ENCODE measurements at regions not wholly inside any gene's neighbourhood (a gene's known extent, or its start where the extent isn't known, plus 50 kb on each side); places are given as distances from the start of the nearest gene placed in this dataset.

DNA sequence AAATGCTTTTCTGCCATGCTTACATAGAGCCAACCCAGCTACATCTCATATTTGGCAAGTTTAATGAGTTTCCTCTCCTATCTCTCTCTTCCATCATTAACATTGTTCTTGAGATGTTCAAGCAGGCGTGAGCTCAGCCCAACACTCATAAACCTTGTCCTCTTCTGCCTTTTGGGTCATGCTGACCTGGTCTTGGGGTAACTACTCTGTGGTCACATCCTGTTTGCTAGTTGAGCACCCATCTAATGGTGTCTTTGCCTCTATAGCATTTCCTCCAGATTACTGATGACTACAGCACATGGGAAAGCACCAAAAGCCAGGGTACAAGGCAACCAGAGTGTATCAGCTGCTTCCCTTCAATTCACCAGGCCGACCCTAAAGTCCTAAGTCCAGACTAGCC lies 366.9 kb upstream of the HNRNPA3 start:
- H3K27ac ChIP-seq = no peak overlapping the region
- no peak for DNase-seq
- H3K9me3 ChIP-seq = no peaks in the 10 kb centered on the region
- no peak for FAIRE-seq
- no peaks in the 10 kb centered on the region for H3K4me1 ChIP-seq
- H3K27me3 ChIP-seq = no peaks in the 10 kb centered on the region
- intact Hi-C loops (cut with DNase I) = no loop called here
- TF ChIP-seq, protein P1, sequence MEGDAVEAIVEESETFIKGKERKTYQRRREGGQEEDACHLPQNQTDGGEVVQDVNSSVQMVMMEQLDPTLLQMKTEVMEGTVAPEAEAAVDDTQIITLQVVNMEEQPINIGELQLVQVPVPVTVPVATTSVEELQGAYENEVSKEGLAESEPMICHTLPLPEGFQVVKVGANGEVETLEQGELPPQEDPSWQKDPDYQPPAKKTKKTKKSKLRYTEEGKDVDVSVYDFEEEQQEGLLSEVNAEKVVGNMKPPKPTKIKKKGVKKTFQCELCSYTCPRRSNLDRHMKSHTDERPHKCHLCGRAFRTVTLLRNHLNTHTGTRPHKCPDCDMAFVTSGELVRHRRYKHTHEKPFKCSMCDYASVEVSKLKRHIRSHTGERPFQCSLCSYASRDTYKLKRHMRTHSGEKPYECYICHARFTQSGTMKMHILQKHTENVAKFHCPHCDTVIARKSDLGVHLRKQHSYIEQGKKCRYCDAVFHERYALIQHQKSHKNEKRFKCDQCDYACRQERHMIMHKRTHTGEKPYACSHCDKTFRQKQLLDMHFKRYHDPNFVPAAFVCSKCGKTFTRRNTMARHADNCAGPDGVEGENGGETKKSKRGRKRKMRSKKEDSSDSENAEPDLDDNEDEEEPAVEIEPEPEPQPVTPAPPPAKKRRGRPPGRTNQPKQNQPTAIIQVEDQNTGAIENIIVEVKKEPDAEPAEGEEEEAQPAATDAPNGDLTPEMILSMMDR (IDR thresholded peaks at IDR 0.05) = no peak
- WGBS, 2 donors = 50 to 63% methylated on average over 2 of the region's 2 CpGs
- H3K36me3 ChIP-seq = no peaks in the 10 kb centered on the region
- H3K4me3 ChIP-seq = no peak overlapping the region
- ATAC-seq = no peak

DNA sequence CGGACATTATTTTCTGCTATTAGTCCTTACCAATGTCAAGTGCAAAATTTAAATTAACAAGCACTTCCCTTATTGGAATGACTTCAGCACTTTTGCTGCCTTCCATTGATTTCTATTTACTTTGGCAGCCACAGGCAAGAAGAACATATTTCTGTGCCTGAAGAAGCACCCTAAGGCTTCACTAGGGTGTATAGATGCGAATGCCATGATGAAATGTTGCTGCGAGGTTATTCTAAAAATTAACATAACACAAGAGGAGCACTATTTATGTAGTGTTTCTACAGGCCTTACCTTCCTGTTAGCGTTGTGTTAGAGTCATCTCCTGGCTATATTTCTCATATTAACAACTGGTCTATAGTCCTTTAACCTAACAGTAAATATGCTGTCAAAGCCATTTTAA lies 365.0 kb upstream of the HNRNPA3 start:
- ATAC-seq = no peak
- intact Hi-C loops (cut with DNase I) = no loop called here
- H3K27ac ChIP-seq = no peak overlapping the region
- no peak for DNase-seq
- WGBS, 2 donors = 63 to 88% methylated on average over 4 of the region's 4 CpGs
- H3K4me1 ChIP-seq = no peaks in the 10 kb centered on the region
- FAIRE-seq = no peak
- no peak overlapping the region for H3K4me3 ChIP-seq
- H3K27me3 ChIP-seq = no peaks in the 10 kb centered on the region
- TF ChIP-seq, protein P1 (IDR thresholded peaks at IDR 0.05) = no peak
- no peaks in the 10 kb centered on the region for H3K9me3 ChIP-seq
- H3K36me3 ChIP-seq = no peaks in the 10 kb centered on the region

DNA sequence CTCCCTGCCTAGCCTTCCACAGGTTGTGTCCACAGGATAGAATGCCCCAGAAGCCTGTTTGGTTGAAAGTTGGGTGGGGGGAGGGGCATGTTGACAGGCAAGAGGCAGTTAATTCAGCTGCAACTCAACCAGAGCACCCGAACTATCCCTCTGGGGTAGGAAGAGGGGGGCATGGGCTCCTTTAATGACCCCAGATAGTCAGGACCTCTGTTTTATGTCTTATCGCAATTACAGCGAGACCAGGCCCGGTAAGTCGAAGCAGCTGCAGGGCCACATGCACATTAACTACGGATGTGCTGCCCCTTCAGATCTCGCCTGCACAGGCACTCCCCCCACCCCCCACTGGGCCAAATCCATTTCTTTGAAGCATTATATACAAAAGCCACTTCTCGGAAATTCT lies 363.8 kb upstream of the HNRNPA3 start:
- ATAC-seq = no peak

GRCh38 chr2:176851200-176851888 lies 361.2 kb upstream of the HNRNPA3 start:
- intact Hi-C loops (cut with DNase I) = no loop called here
- WGBS, 2 donors = 89 to 92% methylated on average over 2 of the region's 2 CpGs
- FAIRE-seq (no peak), DNase-seq (no peak), ATAC-seq (no peak)
- TF ChIP-seq, protein P1 (IDR thresholded peaks at IDR 0.05) = no peak
- Histone ChIP-seq H3K27ac (no peak overlapping the region), H3K4me3 (no peak overlapping the region), H3K27me3 (no peaks in the 10 kb centered on the region), H3K36me3 (no peaks in the 10 kb centered on the region), H3K9me3 (no peaks in the 10 kb centered on the region), H3K4me1 (no peaks in the 10 kb centered on the region)

More for the DNA sequence above, 363.8 kb upstream of the HNRNPA3 start:
- Histone ChIP-seq H3K4me3 (no peak overlapping the region), H3K36me3 (no peaks in the 10 kb centered on the region), H3K9me3 (no peaks in the 10 kb centered on the region), H3K27ac (no peak overlapping the region), H3K4me1 (no peaks in the 10 kb centered on the region), H3K27me3 (no peaks in the 10 kb centered on the region)
- TF ChIP-seq, protein P1 (IDR thresholded peaks at IDR 0.05) = no peak
- intact Hi-C loops (cut with DNase I) = no loop called here
- FAIRE-seq = no peak
- 63 to 64% methylated on average over 8 of the region's 8 CpGs for WGBS, 2 donors
- DNase-seq = no peak

DNA sequence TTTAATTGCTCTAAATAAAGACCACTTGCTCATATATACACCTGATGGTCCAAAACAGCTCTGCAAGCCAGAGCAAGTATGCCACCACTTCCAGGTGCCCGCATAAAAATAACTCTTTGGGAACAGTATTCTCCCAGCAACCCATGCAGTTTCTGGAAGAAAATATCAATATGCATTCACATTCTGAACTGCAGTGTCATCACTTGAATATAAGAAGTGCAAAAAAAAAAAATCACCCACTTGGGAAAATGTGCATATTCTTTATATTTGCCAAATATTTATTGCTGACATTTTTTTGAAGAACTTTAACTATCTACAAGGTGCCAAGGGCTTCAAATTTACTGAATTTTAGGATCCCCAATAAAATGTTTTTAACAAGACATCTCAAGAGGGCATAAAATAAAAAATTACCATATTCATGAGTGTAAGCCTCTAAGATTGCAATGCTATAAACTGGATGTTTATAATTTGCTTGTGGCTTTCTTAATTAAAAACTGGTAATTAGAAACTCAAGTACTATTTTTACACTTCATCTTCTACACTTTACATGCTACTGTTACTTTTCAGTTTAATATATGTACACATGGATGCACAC lies 360.6 kb upstream of the HNRNPA3 start:
- Histone ChIP-seq H3K4me1 (no peaks in the 10 kb centered on the region), H3K27ac (no peak overlapping the region), H3K27me3 (no peaks in the 10 kb centered on the region), H3K4me3 (no peak overlapping the region), H3K36me3 (no peaks in the 10 kb centered on the region), H3K9me3 (no peaks in the 10 kb centered on the region)
- 91 to 93% methylated on average over 1 of the region's 1 CpG for WGBS, 2 donors
- intact Hi-C loops (cut with DNase I) = no loop called here
- TF ChIP-seq, protein P1 (IDR thresholded peaks at IDR 0.05) = no peak
- DNase-seq (no peak), FAIRE-seq (no peak), ATAC-seq (no peak)

Measured in pancreas (tissue), 10 donors.